ENCODE measurements at regions not wholly inside any gene's neighbourhood (a gene's known extent, or its start where the extent isn't known, plus 50 kb on each side); places are given as distances from the start of the nearest gene placed in this dataset.

DNA sequence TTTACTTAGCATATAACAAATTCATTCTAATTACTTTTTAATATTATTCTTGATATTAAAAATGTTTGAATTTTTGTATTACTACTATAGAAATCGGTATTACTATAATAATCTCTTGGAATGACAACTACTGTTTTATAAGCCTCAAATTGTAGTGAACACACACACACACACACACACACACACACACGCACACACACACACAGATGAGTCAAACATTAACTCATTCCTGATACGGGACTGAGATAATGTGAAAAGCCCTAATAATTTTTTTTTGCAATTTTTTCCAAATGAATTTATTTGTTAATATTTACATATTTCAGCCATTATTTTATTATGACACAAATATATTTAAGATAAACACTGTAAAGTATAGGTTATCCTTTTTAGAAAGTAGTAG lies 951.2 kb upstream of the PHF14 start:
- TF ChIP-seq, protein P1, sequence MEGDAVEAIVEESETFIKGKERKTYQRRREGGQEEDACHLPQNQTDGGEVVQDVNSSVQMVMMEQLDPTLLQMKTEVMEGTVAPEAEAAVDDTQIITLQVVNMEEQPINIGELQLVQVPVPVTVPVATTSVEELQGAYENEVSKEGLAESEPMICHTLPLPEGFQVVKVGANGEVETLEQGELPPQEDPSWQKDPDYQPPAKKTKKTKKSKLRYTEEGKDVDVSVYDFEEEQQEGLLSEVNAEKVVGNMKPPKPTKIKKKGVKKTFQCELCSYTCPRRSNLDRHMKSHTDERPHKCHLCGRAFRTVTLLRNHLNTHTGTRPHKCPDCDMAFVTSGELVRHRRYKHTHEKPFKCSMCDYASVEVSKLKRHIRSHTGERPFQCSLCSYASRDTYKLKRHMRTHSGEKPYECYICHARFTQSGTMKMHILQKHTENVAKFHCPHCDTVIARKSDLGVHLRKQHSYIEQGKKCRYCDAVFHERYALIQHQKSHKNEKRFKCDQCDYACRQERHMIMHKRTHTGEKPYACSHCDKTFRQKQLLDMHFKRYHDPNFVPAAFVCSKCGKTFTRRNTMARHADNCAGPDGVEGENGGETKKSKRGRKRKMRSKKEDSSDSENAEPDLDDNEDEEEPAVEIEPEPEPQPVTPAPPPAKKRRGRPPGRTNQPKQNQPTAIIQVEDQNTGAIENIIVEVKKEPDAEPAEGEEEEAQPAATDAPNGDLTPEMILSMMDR (IDR thresholded peaks at IDR 0.05; ENCODE audit: insufficient read depth, low read length, poor library complexity, severe bottlenecking): no peak
- TF ChIP-seq EZH2phosphoT487 (conservative IDR thresholded peaks at IDR 0.05; ENCODE audit: low read length): no peak
